ENCODE measurements at regions not wholly inside any gene's neighbourhood (a gene's known extent, or its start where the extent isn't known, plus 50 kb on each side); places are given as distances from the start of the nearest gene placed in this dataset.
A peak's percentile ranks its signal among the peaks of the same experiment; 100 is the strongest.

DNA sequence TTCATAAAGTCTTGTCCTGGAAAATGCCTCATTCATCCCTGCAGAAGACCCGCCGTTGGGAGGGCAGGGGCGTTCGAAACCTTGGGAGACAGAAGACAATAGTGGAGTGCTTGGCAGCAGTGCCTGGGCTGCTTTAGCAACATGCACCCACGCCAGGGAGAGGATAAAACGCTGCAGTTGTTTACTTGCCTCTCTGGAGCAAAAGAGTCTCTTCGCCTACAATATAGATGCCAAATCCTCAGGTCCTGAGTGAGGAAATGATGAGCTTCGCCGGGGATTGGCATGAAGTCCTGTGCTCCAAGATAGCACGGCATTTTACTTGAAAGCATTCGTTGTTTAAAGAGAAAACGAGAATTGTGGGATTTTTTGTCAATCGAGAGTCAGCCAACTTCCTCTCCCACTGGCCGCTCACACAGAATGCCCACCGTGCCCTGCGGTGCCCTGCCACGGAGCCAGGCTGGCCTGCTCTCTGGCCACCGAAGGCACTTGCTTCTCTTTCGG, 152.5 kb upstream of the POU3F3 start:
- DNase-seq (ENCODE audit: low spot score), result no peak

- DNase-seq (ENCODE audit: low spot score), result no peak
These were observed 151.7 kb upstream of the POU3F3 start for GRCh38 chr2:104702031-104702850.

GRCh38 chr2:104703669-104704068, 150.2 kb upstream of the POU3F3 start:
- DNase-seq (ENCODE audit: low spot score), result no peak

GRCh38 chr2:104704496-104705245, 149.2 kb upstream of the POU3F3 start:
- no peak for DNase-seq (ENCODE audit: low spot score)

DNA sequence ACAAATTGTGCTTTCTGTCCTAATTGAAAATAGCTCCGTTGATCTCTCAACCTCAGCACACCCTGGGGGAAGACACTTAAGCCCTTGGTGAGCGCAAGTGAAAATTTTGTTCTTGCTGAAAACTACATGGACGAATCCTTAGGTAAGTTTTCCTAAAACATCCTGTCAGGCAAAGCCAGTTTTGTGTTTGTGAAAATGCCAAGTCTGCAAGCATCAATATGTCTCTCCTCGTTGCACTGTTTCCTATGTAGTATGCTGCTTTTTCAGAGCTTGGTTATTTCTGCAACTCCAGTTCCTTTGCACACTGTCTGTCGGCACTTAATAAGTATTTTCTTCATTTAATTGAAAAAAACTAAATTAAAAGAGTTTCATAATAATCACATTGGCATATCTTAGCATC, 146.9 kb upstream of the POU3F3 start:
- no peak for DNase-seq (ENCODE audit: low spot score)

DNA sequence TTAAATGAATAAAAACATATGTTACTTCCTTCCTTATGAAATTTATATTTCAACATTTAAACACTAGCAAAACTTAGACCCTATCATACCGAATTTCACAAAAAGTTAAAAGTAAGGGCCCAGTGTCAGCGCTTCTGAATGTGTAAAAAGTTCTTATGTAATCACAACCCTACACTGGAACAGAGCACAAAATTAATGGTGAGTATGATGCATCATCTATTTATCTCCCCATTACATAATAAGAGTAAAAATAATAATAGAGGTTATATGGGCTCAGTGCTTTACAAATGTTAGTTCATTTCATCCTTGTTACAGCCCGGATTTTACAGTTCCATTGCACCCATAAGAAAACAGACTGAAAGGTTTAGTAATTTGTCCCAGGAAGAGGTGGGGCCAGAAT, 144.9 kb upstream of the POU3F3 start:
- DNase-seq (ENCODE audit: low spot score), result no peak

- no peak for DNase-seq (ENCODE audit: low spot score)
These were observed 137.9 kb upstream of the POU3F3 start for GRCh38 chr2:104716061-104716460.

DNA sequence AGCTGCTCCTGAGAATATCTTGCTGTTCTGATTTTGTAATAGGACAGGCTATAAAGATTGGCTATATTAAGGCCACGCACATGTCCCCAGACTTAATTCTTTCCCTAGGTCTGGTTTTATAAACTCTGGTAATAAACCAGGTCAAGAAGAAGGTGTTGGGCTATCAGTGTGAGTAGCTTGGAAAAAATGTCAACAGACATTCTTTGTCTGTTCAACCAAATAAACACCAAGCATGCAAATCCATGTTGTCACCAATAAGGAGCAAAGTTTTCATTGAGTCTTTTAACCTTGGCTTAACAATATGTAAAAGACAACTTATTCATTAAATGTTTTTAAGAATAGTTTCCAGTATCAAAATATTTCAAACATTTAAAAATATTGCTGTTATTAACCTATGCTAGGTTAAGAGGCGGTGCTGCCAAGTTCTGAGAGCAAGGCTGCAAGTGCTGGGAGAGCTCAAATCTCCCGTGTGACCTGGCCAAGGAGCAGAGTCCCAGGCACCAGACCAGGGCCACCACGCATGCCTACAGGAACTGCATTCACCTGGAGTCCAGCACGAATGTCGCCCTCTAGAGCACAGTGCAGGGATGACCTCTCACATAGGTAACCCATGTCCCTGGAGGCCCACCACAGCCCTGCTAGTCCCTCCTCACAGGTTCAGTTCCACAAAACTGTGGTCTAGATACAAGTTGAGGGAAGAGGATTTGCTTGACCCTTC, 120.5 kb upstream of the POU3F3 start:
- no peak for DNase-seq (ENCODE audit: low spot score)

DNA sequence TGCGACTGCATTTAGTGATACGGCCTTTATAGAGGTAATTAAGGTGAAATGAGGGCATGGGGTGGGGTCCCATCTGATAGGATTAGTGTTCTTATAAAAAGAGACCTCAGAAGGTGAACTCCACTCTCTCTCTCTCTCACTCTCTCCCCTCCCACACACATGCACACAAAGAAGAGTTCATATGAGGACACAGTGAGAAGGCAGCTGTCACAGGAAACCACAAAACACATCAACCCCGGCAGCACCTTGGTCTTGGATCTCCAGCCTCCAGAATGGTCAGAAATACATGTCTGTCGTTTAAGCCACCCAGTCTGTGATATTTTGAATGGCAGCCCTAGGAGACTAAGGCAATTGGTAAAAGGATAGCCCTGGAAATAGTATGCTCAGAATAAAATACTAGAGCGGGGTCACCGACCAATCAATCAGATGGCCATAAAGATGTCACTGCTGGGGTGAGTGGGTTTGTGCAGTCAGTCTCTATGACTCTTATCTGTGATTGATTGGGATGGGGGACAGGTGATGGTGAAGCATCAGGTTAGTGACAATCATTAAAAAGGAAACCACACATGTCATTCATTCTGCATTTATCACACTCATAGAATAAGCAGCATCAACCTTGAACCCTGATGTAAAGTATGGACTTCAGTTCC, 118.9 kb upstream of the POU3F3 start:
- no peak for DNase-seq (ENCODE audit: low spot score)

DNA sequence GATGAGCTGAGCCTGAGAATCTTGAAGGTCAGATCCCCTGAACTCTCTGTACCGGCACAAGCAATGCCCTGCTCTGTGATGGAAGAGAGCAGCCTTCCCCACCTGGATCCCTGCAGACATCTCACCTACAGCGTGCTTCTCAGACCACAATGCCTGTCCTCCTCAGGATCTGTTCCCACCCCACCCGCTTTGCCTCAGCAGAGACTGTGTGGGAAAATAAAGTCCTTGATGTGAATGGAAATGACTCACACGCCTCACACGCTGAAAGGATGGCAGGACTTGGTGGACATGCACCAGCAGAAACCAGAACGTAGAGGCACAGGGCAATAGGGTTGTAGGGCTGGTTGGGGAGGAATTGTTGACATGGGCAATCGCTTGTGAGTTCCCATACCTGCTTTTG, 117.9 kb upstream of the POU3F3 start:
- DNase-seq (ENCODE audit: low spot score), result no peak

DNA sequence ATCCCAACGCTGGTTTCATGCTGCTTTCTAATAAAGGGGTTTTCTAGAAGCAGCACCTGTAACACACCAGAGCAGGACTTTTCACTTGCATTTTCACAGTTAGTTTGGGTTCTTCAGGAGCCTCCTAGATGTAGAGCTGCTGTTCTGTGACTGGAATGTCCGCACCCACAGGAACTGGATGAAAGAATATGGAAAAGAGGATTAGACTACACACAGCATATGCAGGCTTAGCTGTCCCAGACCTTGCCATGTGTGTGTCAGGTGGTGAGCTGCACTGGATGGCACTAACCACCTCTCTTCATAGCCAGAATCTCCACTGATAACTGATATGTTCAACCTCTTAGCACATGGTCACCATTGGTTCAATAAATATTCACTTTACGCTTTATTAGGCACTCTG, 112.1 kb upstream of the POU3F3 start:
- no peak for DNase-seq (ENCODE audit: low spot score)

GRCh38 chr2:104744537-104744936, 109.4 kb upstream of the POU3F3 start:
- DNase-seq (ENCODE audit: low spot score), result no peak

DNA sequence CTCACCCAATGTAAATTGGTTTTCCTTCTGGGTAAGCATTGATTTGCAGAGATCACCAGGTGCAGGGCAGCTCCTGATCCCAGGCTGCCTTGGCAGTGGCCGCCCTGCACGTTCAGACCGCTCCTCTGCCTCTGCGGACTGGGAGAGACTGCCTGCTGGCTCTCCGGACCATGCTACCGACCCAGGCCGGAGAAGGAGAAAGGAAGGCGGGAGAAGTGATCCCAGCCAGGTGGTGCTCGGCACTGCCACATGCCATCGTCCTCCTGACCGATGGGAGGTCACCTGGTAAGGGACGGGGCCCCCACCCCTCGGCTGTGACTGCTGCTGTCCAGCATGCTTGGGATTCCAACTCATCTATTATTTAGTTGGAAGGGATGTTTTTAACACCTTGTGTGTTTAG, 108.1 kb upstream of the POU3F3 start:
- no peak for DNase-seq (ENCODE audit: low spot score)

DNA sequence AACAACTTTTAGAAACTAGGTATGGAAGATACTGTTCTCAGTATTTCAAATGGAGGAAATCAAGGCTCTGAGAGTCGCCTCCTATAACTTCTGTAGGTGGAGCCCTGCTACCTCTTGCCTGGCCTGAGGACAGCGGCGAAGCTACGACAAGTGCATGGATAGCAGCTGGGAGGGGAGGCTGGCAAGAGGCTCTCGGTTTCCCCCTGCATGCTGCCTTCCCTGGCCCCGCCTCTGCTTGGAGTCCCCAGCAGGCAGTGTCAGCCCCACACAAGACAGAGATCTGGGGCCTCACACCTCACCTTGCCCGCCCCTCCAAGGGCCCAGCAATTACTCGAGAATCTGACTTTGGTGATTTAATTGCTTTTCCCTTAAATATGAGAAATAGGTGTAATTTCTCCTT, 107.6 kb upstream of the POU3F3 start:
- no peak for DNase-seq (ENCODE audit: low spot score)

DNA sequence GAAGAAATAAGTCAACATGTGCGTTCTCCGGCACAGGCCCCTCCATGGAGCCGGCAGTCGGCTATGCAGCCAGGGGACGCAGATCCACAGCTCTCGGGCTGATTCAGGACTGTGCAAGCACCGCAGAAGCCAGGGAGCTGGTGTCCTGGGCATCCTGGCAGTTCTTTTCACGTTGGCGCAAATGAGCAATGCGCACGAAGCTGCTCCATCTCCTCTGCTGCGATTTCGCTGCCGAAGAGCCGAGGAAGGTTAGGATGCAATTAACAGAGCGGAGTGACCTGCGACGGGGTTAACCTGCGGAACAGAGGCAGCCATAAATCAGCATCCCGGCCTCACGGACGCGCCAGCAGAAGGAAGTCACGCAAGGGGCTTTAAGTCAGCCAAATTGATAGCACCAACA, 107.1 kb upstream of the POU3F3 start:
- no peak for DNase-seq (ENCODE audit: low spot score)

DNA sequence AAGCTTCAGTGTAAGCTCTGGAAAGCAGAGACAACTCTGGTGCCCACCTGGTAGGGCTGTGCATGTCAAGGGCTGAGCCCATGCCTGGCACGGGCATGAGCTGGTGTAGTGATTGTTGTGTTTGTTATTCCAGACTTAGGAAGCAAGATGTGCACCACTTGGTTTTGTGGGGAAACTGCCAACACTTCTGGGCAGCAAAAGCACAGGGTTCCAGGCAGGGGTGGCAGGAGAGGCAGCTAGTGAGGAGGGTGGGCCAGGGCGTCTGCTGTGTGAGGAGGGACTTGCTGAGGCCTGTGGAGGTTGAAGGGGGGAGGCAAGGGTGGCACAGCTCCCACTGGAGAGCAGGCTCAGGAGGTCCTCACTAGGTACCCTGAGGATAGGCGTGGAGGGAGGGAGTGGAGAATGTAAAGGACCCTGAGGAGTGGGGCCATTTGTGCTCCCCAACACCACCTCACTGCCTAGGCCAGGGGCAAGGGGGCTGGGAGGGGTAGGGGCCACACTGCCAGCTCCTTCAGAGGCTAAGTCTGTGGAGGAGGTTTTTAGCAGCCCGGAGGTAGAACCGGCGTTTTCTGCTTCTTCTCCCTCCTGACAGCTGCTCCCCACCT, 104.0 kb upstream of the POU3F3 start:
- no peak for DNase-seq (ENCODE audit: low spot score)

DNA sequence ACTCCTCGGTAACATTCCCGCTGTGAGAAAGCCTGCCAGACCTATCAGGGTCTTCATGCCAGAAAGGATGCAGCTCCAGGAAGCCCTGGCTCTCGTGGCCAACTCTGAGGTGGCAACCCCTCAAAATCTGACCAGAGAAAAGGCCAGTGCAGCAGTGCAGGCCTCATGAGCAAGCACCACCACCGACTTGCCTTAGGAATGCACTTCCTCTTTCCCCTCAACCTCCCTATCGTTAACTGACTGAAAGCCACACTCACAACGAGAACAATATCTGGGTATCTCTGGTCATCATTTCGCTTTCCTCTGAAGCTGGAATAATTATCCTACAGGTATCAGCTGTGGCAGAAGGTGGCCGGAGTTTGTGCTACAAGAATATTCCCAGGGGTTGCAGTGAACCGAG, 101.4 kb upstream of the POU3F3 start:
- no peak for DNase-seq (ENCODE audit: low spot score)

DNA sequence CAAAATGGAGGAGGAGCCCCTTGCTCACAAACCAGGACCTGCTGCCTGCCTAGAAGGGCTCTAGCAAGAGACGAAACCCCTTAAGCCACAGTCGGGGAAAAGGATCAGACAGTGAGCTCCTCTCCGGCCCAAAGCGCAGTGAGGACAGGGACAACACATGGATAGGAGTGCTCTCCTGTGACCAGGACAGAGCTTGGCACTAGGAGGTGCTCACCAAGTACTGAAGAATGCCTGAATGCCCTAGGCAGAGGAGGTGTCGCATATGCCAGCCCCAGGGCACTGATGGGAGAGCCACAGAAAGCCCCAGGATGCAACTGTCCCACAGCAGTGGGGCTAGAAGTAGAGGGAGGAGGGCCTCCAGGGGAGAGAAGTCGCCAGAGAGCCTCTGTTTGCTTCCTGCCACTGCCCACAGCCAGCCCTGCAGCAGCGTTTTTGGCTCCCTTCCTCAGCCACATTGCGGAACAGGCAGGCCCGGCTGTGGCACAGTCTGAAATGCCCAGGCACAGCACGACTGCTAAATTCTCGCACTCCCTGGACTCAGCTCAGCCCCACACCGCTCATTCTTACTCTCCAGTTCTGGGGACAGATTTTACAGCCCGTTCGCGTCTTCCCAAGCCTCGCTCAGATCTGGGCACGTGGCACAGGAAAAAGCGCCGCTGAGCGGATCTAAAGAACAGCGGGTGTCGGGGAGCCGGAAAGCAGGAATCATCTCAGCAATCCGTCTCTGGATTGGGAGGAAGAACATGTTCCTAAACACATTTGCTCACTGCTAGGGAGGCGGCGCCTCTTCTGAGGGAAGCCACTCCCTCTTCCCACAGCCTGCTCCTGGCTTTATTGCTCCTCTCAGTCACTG, 98.7 kb upstream of the POU3F3 start:
- peak; percentile 43 for DNase-seq (ENCODE audit: low spot score)

DNA sequence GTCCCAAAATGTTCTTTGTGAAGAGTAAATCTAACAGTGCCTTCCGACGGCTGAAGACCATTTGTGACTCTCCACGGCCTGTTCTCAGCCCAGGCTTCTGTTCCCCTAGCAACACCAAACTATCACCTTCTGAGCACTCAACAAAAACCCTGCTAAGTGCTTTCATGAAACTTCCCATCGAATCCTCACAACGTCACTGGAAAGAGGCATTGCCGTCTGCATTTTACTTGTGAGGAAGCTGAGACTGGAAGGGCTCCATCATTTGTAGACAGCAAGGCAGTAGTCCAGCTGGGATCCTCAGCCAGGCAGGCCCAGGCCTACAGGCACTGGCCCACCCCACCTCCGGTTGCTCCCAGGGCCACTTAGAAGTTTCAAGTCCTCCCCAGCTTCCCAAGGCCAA, 97.8 kb upstream of the POU3F3 start:
- no peak for DNase-seq (ENCODE audit: low spot score)

DNA sequence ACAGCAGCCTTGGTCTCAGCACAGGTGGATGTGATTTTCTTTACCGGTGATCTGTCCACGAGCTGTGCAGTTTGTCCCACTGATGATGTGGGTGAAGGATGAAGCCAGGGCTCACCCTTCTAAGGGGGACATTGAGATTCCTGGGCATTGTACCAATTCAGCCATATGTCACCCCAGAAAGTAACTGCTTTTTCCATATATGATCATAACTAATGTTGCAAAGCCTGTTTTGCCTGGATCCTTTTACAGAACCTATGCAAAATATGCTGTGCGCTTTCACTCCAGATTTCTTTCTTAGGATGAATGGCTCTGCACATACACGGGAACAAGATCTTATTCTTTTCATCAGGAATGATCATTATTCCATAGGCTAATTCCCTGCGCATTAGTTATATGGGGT, 96.9 kb upstream of the POU3F3 start:
- no peak for DNase-seq (ENCODE audit: low spot score)

- peak; percentile 33 for DNase-seq (ENCODE audit: low spot score)
These were observed 95.7 kb upstream of the POU3F3 start for GRCh38 chr2:104758199-104758620.
